CD4-positive, alpha-beta T cell treated with Interleukin-12 subunit alpha and Interleukin-12 subunit beta, for 1 hour (primary cell): ENCODE measurements at regions not wholly inside any gene's neighbourhood (a gene's known extent, or its start where the extent isn't known, plus 50 kb on each side); places are given as distances from the start of the nearest gene placed in this dataset.

Experiments
- DNase-seq: peaks from one replicate; pipeline ENCODE4 v3.0.0-alpha.2; 2020

GRCh38 chr3:127371846-127372245 is 84.0 kb upstream of the PRR20G start:
- DNase-seq = no peak

GRCh38 chr3:127371334-127371733 is 83.5 kb upstream of the PRR20G start:
- no peak for DNase-seq

GRCh38 chr3:127370906-127371305 is 83.1 kb upstream of the PRR20G start:
- DNase-seq = no peak

- DNase-seq = no peak
Measured at GRCh38 chr3:127369356-127369935, 81.6 kb upstream of the PRR20G start.

- DNase-seq = no peak
Measured at GRCh38 chr3:127368186-127369032, 80.6 kb upstream of the PRR20G start.

GRCh38 chr3:127367593-127367992 is 79.7 kb upstream of the PRR20G start:
- no peak for DNase-seq

- no peak for DNase-seq
Measured at GRCh38 chr3:127366383-127366782, 78.5 kb upstream of the PRR20G start.

- no peak for DNase-seq
Measured at GRCh38 chr3:127365163-127365798, 77.4 kb upstream of the PRR20G start.

GRCh38 chr3:127363891-127364290 is 76.0 kb upstream of the PRR20G start:
- no peak for DNase-seq

GRCh38 chr3:127363171-127363570 is 75.3 kb upstream of the PRR20G start:
- DNase-seq = no peak

GRCh38 chr3:127360647-127361046 is 72.8 kb upstream of the PRR20G start:
- no peak for DNase-seq

- no peak for DNase-seq
Measured at GRCh38 chr3:127358641-127359040, 70.8 kb upstream of the PRR20G start.

- DNase-seq = no peak
Measured at GRCh38 chr3:127356381-127356780, 68.5 kb upstream of the PRR20G start.

- DNase-seq = no peak
Measured at GRCh38 chr3:127354761-127355160, 66.9 kb upstream of the PRR20G start.

- no peak for DNase-seq
Measured at GRCh38 chr3:127352612-127353011, 64.8 kb upstream of the PRR20G start.

GRCh38 chr3:127351775-127352350 is 64.0 kb upstream of the PRR20G start:
- no peak for DNase-seq

GRCh38 chr3:127351321-127351720 is 63.5 kb upstream of the PRR20G start:
- no peak for DNase-seq

GRCh38 chr3:127350172-127351050 is 62.6 kb upstream of the PRR20G start:
- no peak for DNase-seq

GRCh38 chr3:127349501-127350171 is 61.8 kb upstream of the PRR20G start:
- DNase-seq = no peak

GRCh38 chr3:127342735-127343134 is 54.9 kb upstream of the PRR20G start:
- DNase-seq = no peak

- no peak for DNase-seq
Measured at GRCh38 chr3:127339928-127340861, 52.3 kb upstream of the PRR20G start.
